ENCODE measurements at regions not wholly inside any gene's neighbourhood (a gene's known extent, or its start where the extent isn't known, plus 50 kb on each side); places are given as distances from the start of the nearest gene placed in this dataset.
"Not testable (repeated sequence)": the region's sequence is repeated elsewhere in the genome, so short reads cannot be mapped to it uniquely, and the experiment has no call there.

DNA sequence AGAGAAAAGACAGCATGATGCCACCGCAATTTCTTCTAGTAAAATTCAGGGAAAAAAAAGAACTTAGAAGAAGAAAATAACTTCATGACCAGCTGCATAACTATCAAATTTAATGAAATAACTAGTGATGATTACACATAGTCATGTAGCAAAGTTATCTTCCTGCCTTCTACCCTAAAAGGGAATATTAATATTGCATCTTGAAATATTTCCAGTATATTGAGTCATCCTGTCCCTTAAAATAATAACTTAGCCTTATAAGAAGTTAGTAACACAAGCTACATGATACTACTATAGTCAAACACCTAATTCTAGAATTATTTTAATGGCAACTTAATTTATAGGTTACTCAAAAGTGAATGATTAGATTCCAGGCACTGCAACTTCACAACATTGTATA lies 289.2 kb downstream of the KLF12 start:
- no peak for DNase-seq (ENCODE audit: low read depth)

- DNase-seq (ENCODE audit: low read depth): no peak
Observed at GRCh38 chr13:73842626-73843025, 291.6 kb downstream of the KLF12 start.

GRCh38 chr13:73842184-73842583 lies 292.0 kb downstream of the KLF12 start:
- DNase-seq (ENCODE audit: low read depth): no peak

DNA sequence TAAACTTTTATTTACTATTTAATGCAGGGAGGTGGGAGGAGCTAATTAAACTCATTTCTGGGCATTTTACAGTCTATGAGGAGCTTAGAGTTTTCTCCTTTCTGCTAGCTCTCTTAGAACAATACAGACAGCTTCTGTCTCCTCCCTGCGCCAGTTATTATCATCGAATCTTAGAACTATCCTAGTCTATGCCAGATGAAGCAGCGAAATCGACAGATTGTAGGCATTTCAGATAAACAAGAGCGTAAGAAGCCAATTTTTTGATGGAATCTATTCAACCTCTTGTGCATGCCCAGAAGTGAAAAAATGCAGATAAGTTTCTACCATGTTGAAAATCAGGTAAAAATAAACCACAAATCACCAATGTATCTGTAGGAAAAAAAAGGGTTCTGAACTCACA lies 297.1 kb downstream of the KLF12 start:
- DNase-seq (ENCODE audit: low read depth): no peak

DNA sequence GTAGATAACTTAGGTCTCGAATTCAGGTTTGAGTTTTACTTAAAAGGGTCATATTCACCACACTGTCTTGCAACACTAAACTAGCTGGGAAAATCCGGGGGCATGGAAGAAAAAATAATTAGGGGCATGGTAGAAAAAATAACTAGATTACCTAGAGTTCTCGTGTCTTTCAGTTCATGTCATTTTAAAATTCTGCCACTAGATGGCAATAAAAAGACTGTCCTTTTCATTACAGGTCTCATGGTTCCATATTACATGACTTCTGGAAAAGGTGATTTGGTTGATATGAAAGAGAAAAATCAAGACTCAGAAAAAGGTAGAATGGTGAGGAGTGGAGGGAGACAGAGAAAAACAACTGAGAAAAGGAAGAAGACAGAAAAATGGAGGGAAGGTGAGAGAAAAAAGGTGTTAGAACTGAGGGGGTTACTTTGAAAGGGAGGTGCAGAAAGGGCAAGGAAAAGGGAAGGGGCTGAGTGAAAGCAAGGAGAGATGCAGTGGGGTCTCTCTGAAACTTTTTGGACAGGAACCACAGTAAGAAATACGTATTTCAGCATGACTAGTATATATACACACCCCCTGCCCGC lies 299.0 kb downstream of the KLF12 start:
- DNase-seq (ENCODE audit: low read depth): peak; percentile 63

- no peak for DNase-seq (ENCODE audit: low read depth)
Observed at GRCh38 chr13:73833325-73834070, 300.7 kb downstream of the KLF12 start.

DNA sequence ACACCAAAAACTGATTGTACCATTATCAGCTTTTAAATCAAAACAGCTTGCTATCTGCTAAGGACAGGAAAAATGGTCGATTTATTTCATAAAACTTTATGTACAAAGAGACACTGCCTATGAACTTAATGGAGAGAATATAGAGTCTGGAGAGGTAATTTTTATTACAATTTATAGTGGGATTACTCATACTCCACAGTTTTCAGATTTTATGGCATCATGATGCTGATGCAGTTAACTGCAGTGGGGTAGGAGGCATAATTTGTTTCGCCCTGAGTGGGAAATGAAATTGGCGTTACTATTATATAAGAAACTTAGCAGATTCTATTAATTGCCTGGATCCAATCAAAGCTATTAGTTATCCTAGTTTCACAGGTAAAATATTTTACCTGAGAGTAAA lies 301.4 kb downstream of the KLF12 start:
- no peak for DNase-seq (ENCODE audit: low read depth)

DNA sequence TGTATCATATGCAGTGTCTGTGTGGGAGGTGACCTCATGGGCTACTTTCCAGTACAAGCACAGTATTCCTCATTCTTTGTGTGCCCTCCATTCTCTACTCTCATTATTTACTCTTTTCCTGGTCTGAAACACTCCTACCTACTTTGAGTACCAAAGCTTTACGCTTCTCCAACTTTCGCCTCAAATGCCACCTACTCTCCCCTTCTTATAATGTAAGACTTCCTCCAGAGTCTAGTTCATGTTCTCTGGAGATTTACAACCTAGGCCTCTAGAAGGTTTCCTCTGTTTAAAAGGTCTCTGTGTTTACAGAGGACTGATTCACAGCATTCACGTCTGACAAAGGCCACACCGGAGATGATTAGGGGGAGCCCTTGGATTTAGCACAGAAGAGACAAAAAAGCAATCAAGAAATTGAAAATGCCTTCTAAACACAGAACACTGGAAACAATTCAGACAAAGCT lies 302.0 kb downstream of the KLF12 start:
- DNase-seq (ENCODE audit: low read depth): no peak

- DNase-seq (ENCODE audit: low read depth): no peak
Observed at GRCh38 chr13:73829416-73829815, 304.8 kb downstream of the KLF12 start.

DNA sequence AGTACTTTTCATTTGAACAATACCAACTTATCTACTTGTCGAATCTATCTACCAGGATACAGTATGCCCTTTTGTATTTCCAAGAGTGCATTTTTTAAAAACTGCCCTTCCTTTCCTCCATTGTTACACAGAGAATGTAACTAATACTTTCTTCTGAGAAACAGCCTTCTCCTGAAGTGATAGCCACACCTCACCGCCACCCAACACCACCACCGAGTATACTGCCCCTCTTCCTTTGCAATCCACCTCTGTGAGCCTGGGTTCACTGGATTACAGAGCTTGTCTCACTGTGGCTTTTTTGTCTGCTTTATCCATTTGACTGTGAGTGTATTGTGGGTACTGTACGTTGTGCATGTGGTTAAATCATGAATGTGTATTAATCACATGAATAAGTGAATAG lies 305.4 kb downstream of the KLF12 start:
- no peak for DNase-seq (ENCODE audit: low read depth)

GRCh38 chr13:73827434-73827833 lies 306.8 kb downstream of the KLF12 start:
- DNase-seq (ENCODE audit: low read depth): no peak

- no peak for DNase-seq (ENCODE audit: low read depth)
Observed at GRCh38 chr13:73825143-73825542, 309.1 kb downstream of the KLF12 start.

GRCh38 chr13:73822668-73823592 lies 311.3 kb downstream of the KLF12 start:
- DNase-seq (ENCODE audit: low read depth): no peak

- no peak for DNase-seq (ENCODE audit: low read depth)
Observed at GRCh38 chr13:73820688-73821087, 313.5 kb downstream of the KLF12 start.

DNA sequence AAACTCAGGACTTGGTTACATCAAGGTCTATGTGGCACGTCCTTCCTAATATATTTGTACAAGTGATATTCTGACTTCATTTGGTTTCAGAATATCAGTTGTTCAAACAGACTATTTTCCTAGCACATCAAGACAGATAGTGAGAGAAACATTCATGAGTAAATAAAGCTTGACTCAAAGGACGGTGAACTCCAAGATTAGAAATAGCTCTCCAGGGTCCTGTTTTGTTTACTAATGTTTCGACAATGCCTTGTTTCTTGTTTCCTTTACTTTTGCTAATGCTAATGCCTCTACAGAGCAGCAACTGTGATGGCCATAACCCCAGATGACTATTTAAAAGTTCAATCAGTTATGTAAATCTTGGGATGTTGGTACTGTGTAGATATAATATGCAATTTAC lies 313.9 kb downstream of the KLF12 start:
- no peak for DNase-seq (ENCODE audit: low read depth)

- no peak for DNase-seq (ENCODE audit: low read depth)
Observed at GRCh38 chr13:73819711-73820110, 314.5 kb downstream of the KLF12 start.

GRCh38 chr13:73816702-73817101 lies 317.5 kb downstream of the KLF12 start:
- no peak for DNase-seq (ENCODE audit: low read depth)

DNA sequence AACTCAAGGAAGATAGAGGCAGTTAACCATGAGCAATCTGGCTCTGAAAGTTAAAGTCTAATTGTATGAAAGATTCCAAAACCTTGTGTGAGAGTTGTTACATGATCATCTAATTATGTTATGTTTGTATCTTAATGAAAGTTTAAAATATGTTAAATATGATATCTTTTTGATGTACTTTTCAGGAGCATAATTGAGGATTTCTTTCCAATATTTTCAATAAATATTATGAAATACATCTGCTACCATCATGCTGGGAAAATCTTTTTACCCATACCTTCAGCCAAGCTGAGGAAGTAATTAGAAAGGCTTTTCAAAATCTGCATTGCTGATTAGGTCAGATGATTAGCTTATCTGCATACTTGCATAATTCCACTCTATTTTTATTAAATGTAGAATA lies 318.4 kb downstream of the KLF12 start:
- no peak for DNase-seq (ENCODE audit: low read depth)

DNA sequence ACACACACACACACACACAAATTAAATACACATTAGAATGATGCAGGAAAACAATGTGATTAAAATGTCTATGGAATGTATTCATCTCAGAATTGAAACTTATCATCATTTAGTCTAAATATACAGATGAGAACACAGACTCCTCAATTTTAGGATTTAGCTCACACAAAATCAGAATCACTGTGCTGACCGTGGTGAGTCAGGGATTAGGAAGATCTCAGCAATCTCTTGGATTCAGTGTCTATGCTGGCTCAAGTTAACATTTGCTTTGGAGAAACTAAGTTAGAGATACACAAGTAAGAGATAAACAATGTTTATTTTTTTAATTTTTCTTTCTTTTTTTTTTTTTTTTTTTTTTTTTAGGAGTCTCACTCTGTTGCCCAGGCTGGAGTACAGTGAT lies 323.6 kb downstream of the KLF12 start:
- DNase-seq (ENCODE audit: low read depth): no peak

DNA sequence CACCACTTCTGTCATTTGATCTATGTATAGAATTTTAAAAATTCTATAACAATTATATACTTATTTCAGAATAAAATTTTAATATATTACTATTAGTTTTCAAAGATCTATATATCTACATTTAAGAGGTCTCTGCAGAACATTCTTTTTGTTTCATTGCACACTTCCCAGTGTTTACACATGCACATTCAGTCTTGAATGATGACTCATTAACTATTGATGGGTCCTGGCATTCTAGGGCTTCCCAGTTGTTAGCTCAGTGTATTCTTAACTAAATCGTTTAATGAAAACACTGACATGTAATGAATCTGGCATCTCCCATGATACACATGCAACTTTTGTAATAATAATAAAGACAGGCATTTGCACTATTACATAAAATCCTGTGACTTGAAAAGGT lies 324.6 kb downstream of the KLF12 start:
- DNase-seq (ENCODE audit: low read depth): peak; percentile 86

DNA sequence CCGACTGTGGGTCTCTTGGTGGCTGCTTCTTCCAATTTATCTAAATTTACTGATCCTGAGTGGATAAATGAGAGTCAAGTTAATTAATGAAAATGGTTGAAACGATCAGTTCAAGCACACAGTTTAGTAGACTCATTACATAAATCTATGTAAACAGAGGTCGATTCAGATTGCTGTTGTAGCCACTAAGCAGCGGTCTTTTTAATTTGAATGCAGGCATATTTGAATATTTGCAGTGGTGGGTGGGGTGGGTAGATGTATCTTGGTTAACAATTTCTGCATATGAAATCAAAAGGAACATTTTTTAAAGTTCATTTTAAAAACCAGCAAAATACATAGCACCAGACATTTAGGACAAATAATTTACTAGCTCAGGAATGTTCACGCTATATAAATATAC lies 325.9 kb downstream of the KLF12 start:
- DNase-seq (ENCODE audit: low read depth): no peak

GRCh38 chr13:73805326-73805958 lies 328.8 kb downstream of the KLF12 start:
- not testable (repeated sequence) for DNase-seq (ENCODE audit: low read depth)
